Progenitor cell of endocrine pancreas (in vitro differentiated cells): ENCODE measurements at regions not wholly inside any gene's neighbourhood (a gene's known extent, or its start where the extent isn't known, plus 50 kb on each side); places are given as distances from the start of the nearest gene placed in this dataset.

Source experiments
- DNase-seq: peaks from one replicate; pipeline ENCODE4 v3.0.0; 2021; ENCODE audit warnings: low spot score; ENCODE audit not compliant: unreplicated experiment
- H3K27ac Mint-ChIP-seq: 2 replicates; pipeline ENCODE4 v1.8.0; 2021; ENCODE audit warnings: mild to moderate bottlenecking, moderate library complexity, mixed read lengths
- H3K27me3 Mint-ChIP-seq: 2 replicates; pipeline ENCODE4 v1.8.0; 2021; ENCODE audit warnings: mixed read lengths
- H3K36me3 Mint-ChIP-seq: 2 replicates; pipeline ENCODE4 v1.8.0; 2022; ENCODE audit warnings: mixed read lengths; ENCODE audit not compliant: insufficient read depth
- H3K4me1 Mint-ChIP-seq: 2 replicates; pipeline ENCODE4 v1.8.0; 2021; ENCODE audit warnings: low read depth, mixed read lengths
- H3K4me3 Mint-ChIP-seq: 2 replicates; pipeline ENCODE4 v1.8.0; 2021; ENCODE audit warnings: low read depth, mild to moderate bottlenecking, moderate library complexity, mixed read lengths
- H3K9me3 Mint-ChIP-seq: 2 replicates; pipeline ENCODE4 v1.8.0; 2021; ENCODE audit warnings: low read depth, mixed read lengths
- CTCF ChIP-seq: fragments of 200-600 bp; sonication (generic); IDR thresholded peaks from one replicate; pipeline ENCODE4 v1.5.0; 2021; ENCODE audit warnings: antibody characterized with exemption, mild to moderate bottlenecking; ENCODE audit not compliant: unreplicated experiment

GRCh38 chr7:92988941-92989545, 128.7 kb downstream of the SAMD9 start:
- Mint-ChIP-seq H3K27ac (no peak overlapping the region), H3K27me3 (no peaks in the 10 kb centered on the region), H3K36me3 (no peaks in the 10 kb centered on the region), H3K4me3 (no peak overlapping the region), H3K9me3 (peaks cover 3% of the 10 kb centered on the region), H3K4me1 (no peaks in the 10 kb centered on the region)
- TF ChIP-seq CTCF: no peak
- no peak for DNase-seq

- Mint-ChIP-seq H3K36me3 (no peaks in the 10 kb centered on the region), H3K9me3 (peaks cover 3% of the 10 kb centered on the region), H3K27ac (no peak overlapping the region), H3K27me3 (no peaks in the 10 kb centered on the region), H3K4me3 (no peak overlapping the region), H3K4me1 (no peaks in the 10 kb centered on the region)
- no peak for TF ChIP-seq CTCF
- DNase-seq: no peak
Measured at GRCh38 chr7:92988051-92988450, 129.7 kb downstream of the SAMD9 start.

GRCh38 chr7:92987538-92987937, 130.2 kb downstream of the SAMD9 start:
- Mint-ChIP-seq H3K27me3 (no peaks in the 10 kb centered on the region), H3K9me3 (peaks cover 3% of the 10 kb centered on the region), H3K4me1 (no peaks in the 10 kb centered on the region), H3K4me3 (no peak overlapping the region), H3K27ac (no peak overlapping the region), H3K36me3 (no peaks in the 10 kb centered on the region)
- no peak for TF ChIP-seq CTCF
- no peak for DNase-seq

- H3K9me3 Mint-ChIP-seq: peaks cover 3% of the 10 kb centered on the region
- H3K36me3 Mint-ChIP-seq: no peaks in the 10 kb centered on the region
- no peaks in the 10 kb centered on the region for H3K4me1 Mint-ChIP-seq
- H3K27me3 Mint-ChIP-seq: no peaks in the 10 kb centered on the region
- TF ChIP-seq CTCF: no peak
- no peak for DNase-seq
- H3K27ac Mint-ChIP-seq: no peak overlapping the region
- no peak overlapping the region for H3K4me3 Mint-ChIP-seq
Measured at GRCh38 chr7:92987095-92987494, 130.7 kb downstream of the SAMD9 start.

GRCh38 chr7:92982928-92983327, 134.9 kb downstream of the SAMD9 start:
- H3K4me3 Mint-ChIP-seq: no peak overlapping the region
- TF ChIP-seq CTCF: no peak
- H3K27me3 Mint-ChIP-seq: no peaks in the 10 kb centered on the region
- no peaks in the 10 kb centered on the region for H3K36me3 Mint-ChIP-seq
- peaks cover 10% of the 10 kb centered on the region for H3K9me3 Mint-ChIP-seq
- no peak overlapping the region for H3K27ac Mint-ChIP-seq
- no peak for DNase-seq
- no peaks in the 10 kb centered on the region for H3K4me1 Mint-ChIP-seq
